Breast epithelium (tissue), 3 donors: ENCODE measurements at regions not wholly inside any gene's neighbourhood (a gene's known extent, or its start where the extent isn't known, plus 50 kb on each side); places are given as distances from the start of the nearest gene placed in this dataset.
"Not testable (repeated sequence)": the region's sequence is repeated elsewhere in the genome, so short reads cannot be mapped to it uniquely, and the experiment has no call there.

Experiments
- POLR2AphosphoS5 ChIP-seq, 3 donors: sonication (generic); formaldehyde crosslinking; IDR thresholded peaks; one replicate each; pipeline ENCODE4 v1.6.1; 2017; ENCODE audit warnings: antibody characterized with exemption in 3 of 3
- TF ChIP-seq, protein P1 (sequence below), 3 donors: fragments of 450-650 bp; IDR thresholded peaks; one replicate each; pipeline ENCODE4 v1.5.1; 2016 to 2017; ENCODE audit warnings: antibody characterized with exemption in 3 of 3, mild to moderate bottlenecking in 3 of 3, moderate library complexity in 3 of 3

DNA sequence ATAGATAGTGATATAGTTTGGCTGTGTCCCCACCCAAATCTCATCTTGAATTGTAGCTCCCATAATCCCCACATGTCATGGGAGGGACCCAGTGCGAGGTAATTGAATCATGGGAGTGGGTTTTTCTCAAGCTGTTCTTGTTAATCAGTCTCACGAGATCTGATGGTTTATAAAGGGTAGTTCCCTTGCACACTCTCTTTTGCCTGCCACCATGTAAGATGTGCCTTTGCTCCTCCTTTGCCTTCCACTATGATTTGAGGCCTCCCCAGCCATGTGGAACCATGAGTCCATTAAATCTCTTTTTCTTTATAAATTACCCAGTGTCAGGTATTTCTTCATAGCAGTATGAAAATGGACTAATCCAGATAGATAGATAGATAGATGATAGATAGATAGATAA is 73.8 kb upstream of the NFASC start:
- TF ChIP-seq, protein P1, sequence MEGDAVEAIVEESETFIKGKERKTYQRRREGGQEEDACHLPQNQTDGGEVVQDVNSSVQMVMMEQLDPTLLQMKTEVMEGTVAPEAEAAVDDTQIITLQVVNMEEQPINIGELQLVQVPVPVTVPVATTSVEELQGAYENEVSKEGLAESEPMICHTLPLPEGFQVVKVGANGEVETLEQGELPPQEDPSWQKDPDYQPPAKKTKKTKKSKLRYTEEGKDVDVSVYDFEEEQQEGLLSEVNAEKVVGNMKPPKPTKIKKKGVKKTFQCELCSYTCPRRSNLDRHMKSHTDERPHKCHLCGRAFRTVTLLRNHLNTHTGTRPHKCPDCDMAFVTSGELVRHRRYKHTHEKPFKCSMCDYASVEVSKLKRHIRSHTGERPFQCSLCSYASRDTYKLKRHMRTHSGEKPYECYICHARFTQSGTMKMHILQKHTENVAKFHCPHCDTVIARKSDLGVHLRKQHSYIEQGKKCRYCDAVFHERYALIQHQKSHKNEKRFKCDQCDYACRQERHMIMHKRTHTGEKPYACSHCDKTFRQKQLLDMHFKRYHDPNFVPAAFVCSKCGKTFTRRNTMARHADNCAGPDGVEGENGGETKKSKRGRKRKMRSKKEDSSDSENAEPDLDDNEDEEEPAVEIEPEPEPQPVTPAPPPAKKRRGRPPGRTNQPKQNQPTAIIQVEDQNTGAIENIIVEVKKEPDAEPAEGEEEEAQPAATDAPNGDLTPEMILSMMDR (IDR thresholded peaks at IDR 0.05), result not testable (repeated sequence)
- not testable (repeated sequence) for TF ChIP-seq POLR2AphosphoS5 (IDR thresholded peaks at IDR 0.05)
